ENCODE measurements at regions not wholly inside any gene's neighbourhood (a gene's known extent, or its start where the extent isn't known, plus 50 kb on each side); places are given as distances from the start of the nearest gene placed in this dataset.
A peak's percentile ranks its signal among the peaks of the same experiment; 100 is the strongest.

DNA sequence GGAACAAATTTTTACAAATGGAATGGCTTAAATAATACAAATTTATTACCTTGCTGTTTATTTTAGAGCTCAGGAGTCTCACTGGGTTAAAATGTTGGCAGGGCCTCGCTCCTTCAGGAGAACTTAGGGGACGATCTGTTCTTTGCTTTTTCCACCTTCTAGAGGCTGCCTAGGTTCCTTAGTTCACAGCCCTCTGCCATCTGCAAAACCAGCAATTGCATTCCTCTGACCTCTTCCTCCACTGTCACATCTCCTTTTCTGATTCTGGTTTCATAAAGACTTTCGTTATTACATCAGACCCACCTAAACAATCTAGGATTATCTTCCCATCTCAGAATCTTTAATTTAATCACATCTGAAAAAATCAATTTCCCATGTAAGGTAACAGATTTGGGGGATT lies 249.6 kb upstream of the SPRY2 start:
- no peak for DNase-seq (ENCODE audit: low read depth)

GRCh38 chr13:80586356-80586755 lies 245.4 kb upstream of the SPRY2 start:
- peak; percentile 50 for DNase-seq (ENCODE audit: low read depth)

- no peak for DNase-seq (ENCODE audit: low read depth)
Measured at GRCh38 chr13:80585531-80585930, 244.6 kb upstream of the SPRY2 start.

GRCh38 chr13:80584785-80585184 lies 243.9 kb upstream of the SPRY2 start:
- DNase-seq (ENCODE audit: low read depth), result no peak

DNA sequence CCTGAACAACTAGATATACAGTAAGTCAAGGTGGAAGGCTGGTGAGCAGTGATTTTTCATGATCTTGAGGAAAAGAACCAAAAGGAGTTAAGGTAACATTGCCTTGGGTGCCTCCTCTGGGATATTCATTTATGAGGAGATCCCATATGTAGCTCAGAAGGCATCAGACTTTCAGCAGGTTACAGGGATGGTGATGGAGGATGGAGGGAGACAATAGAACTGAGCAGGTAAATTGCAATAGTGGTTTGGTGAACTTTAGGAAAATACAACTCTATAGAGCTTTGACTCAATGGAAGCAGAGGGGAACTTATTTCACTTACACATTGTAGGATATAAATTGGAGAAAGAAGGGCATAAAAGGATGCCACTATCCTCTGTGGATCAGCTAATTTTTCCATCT lies 243.4 kb upstream of the SPRY2 start:
- DNase-seq (ENCODE audit: low read depth), result no peak

GRCh38 chr13:80577926-80578670 lies 237.2 kb upstream of the SPRY2 start:
- no peak for DNase-seq (ENCODE audit: low read depth)

- DNase-seq (ENCODE audit: low read depth), result no peak
Measured at GRCh38 chr13:80577285-80577684, 236.4 kb upstream of the SPRY2 start.

DNA sequence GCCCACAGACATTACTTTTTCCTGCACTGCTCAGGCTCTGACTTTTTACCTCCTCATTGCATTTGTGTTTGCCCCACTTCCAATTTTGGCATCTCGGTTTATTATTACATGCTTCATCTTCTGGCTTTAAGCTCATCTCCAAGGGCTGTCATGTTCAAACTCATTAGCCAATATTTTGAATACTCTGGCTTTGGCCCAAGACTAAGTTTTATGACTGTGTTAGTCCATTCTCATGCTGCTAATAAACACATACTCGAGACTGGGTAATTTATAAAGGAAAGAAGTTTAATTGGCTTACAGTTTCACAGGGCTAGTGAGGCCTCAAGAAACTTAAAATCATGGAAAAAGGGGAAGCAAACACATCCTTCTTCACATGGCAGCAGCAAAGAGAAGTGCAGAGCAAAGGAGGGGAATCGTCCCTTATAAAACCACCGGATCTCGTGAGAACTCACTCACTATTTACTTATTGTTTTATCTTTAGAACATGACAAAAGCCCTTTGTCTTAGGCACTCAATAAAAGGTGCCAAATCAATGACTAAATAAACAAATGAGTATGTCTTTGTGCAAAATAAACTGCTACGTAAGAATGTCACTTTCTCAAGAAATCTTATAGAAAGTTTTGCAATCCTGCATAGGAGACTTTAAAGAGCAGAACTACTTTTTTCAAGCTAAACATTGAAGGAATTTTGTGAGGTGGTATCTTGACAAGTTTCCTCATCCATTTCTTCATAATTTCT lies 233.4 kb upstream of the SPRY2 start:
- no peak for DNase-seq (ENCODE audit: low read depth)

DNA sequence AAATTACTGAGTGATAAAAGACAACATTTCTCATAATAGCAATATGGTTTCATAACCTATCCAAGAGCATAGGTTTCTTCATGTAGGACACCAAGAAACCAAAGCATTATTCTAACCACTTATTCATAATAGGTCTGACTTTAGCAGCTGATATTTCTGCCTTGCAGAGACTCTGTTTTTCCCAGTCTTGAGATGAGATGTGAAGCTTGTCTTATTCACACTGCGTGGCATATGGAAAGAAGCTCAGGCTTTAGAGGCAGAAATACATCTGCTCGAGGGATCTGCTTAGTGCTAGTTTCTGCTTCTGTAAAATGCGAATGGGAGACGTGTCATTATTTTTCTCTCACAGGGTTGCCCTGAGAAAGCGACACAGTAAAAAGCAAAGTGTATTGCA lies 232.0 kb upstream of the SPRY2 start:
- no peak for DNase-seq (ENCODE audit: low read depth)

GRCh38 chr13:80572308-80572922 lies 231.5 kb upstream of the SPRY2 start:
- DNase-seq (ENCODE audit: low read depth), result no peak

DNA sequence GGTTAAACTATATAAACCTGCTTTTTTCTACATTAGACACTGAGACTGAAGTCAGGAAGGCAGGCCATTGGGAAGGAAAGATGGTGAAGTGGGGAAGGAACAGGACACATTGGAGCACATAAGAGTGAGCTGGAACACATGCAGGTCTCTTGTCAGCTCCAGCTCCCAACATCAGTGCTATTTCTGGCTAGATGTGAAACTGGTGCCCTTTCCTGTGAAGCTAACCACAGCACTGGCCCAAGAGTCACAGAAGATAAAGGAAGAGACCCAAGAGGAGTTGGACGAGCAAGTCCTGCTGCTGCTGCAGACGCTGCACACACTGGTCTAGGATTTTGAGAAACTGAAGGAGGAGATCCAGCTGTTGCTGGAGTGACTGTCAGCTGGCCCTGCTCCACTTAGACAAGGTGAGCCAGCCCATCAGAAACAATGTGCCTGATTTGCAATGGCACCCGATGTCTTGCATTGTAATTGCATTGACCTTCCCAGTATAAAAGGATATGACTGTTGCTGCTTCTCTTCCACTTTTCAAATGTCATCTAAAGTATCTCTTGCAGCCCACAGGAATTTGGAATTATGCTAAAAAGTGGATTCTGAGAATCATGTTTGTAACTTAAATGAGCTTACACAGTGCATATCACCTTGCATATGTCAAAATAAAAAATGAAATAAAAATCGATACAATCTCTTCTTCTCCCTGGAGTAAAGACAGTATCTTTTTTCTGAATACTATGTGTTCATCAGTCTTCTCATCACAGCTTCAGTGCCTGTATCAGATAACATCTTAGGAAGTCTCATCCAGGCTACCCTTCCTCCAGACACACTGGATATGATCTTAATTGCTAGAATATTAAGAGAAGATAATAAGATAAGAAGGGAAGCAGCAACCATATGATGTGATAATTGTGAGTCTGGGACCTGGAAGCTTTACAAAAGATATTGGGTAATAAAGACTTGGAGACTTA lies 230.7 kb upstream of the SPRY2 start:
- no peak for DNase-seq (ENCODE audit: low read depth)

DNA sequence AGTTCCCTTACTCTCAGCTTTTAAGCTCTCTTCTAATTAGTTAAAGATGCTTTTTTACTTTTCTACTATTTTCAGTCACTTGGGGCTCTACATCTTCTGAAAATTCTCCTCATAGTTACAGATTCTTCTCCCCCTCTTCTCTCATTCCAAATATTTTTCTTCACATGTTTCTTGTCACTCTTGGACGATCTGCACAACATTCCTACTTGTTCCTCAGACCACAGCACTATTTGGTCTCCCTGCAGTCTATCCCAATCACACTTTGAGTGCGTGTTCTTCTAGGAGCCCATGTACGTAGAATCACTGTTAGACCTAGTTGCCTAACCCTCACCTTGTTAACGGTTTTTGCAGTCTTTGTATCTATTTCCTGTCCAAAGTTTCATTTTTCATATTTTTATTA lies 222.5 kb upstream of the SPRY2 start:
- no peak for DNase-seq (ENCODE audit: low read depth)

DNA sequence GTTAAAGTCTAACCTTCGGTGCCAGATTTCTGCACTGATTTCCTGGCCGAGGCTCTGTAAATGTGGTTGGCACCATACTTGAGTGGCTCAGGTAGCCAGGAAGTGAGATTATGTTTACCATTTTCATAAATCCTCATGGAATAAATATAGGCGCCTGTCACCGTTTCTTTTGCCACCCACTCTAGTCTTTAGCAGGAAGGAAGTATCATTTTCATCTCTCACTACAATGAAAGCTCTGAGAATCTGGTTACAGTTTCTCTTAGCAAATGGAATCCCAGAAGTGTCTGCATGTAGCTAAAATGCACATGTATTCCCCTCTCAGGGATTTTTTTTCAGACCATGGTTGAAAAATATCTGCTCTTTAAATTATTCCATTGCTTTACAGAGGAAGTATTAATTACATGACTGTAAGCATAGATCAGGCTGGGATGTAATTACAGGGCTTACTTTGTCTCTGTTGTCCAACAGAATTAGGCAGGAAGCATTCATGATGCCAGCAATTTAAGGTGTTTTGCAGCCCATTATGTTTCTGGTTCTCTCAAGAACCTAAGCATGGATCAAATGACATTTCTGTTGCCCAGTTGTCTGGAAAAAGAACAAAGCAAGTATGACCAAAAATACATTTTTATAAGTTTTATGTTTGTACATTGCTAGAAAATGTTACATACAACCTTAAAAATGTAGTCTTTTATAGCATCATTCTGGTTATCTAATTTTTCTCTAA lies 221.7 kb upstream of the SPRY2 start:
- no peak for DNase-seq (ENCODE audit: low read depth)

GRCh38 chr13:80560609-80561008 lies 219.7 kb upstream of the SPRY2 start:
- no peak for DNase-seq (ENCODE audit: low read depth)

DNA sequence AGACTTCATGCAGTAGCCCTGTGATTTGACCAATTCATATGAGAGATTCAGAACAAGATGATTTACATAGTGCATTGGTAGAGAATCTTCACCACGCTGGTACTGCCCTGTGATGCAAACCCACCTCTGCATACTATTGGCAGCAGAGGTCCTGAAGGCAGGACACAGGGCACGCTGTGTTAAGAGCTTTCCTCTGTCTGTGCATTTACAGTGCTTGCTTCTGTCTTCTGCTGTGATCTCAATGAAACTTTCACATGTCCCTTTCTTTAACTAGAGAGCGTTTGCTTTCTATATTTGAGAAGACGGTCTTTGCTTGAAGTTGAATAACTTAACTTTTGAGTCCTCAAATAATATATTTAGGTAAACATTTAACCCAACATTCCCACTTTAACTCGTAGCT lies 219.0 kb upstream of the SPRY2 start:
- no peak for DNase-seq (ENCODE audit: low read depth)

DNA sequence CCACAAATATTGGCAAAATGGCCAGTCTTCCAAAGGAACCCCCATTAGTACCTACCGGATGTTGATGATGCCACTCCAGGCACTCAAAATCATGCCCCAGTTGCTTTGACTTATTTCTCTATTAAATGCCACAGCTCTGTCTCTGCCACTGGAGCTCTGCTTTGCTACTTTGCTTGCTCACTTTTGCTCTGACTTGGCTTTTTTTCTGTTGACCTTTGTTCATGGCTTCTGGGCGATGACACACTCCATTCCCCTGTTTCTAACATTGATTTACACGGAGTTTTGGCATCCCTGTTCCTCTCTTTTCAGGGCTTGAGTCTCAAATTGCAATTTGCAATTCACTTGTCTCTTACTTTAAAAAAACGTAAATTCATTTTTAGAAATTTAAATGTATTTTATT lies 217.1 kb upstream of the SPRY2 start:
- DNase-seq (ENCODE audit: low read depth), result no peak

- DNase-seq (ENCODE audit: low read depth), result peak; percentile 10
Measured at GRCh38 chr13:80555796-80556678, 215.1 kb upstream of the SPRY2 start.

DNA sequence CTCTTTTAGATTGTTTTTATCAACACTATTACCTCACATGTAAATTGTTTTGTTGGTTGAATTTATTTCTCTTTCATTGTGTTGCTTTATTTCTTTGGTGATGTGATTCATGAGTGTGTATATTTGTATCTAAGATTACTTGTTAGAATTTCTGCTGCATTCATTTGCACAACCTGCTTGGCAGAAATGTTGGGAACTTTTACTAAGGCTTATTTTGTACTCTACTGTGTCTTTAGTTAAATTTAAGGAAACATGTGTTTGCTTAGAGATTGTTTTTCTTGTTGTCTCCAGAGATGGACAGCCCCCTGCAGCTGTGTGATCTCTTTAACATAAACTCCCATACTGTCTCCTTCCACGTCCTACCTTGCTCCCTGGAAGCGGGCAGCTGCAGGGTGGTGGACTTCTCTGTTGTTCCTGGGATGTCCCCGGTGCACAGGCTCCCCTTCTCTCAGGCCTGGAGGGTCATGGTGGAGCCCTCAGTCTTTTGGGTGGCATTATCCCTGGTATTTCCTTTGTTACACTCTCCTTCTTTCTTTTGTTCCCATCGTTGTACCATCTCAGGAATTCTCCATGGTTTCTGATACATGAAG lies 212.0 kb upstream of the SPRY2 start:
- DNase-seq (ENCODE audit: low read depth), result no peak

DNA sequence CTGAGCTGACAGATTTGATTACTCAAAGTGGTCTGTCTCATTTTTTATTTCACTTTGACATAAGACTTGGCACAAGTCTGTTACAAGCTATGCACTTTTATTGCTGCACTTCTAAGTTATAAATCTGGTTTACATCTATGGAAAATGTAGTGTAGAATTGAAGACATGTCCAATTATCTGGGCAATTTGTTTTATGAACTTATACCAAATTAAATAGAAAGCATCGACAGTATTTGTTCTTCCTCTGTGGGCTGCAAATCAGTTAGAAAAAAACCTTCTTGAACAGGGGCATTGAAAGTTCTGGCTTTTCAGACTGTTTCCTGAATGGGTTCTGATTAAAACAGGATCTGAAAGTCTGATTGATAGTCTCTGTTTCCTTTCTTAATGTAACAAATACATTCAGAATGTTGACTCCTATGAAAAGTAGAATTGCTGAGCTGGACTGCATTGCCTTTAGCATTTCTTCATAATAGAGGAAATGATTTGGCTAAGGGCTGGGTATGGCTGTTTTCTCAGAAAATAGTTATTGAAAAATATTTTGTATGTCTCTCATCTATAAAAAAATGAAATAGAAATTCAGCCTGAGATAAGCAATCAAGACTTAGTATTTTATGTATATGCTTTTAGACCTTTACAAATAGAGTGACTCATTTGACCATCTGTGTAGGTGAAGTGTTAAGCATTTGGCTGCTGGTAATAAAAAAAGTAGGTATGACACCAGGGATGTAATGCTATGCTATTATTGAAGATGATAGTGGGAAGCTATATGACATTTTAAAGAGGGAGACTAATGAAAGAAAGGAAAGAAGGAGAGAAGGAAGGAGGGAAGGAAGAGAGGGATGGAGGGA lies 210.9 kb upstream of the SPRY2 start:
- DNase-seq (ENCODE audit: low read depth), result peak; percentile 30

Measured in iris pigment epithelial cell (primary cell).